GM23338 (cell line): ENCODE measurements at regions not wholly inside any gene's neighbourhood (a gene's known extent, or its start where the extent isn't known, plus 50 kb on each side); places are given as distances from the start of the nearest gene placed in this dataset.

Source experiments
- ATAC-seq: fragments of 200-7000 bp; cut with Tn5 transposase; 3 replicates; pipeline ENCODE4 v1.9.1; 2020
- DNase-seq: peaks from one replicate; pipeline ENCODE4 v3.0.0-alpha.2; 2015; ENCODE audit warnings: low spot score
- H2AFZ ChIP-seq: fragments of 200-600 bp; sonication (generic); 2 replicates; pipeline ENCODE4 v1.8.0; 2016; ENCODE audit warnings: antibody characterized with exemption, mild to moderate bottlenecking, moderate library complexity
- H3F3A ChIP-seq: fragments of 200-600 bp; sonication (generic); replicated peaks from 2 replicates; pipeline ENCODE4 v1.8.0; 2017; ENCODE audit warnings: antibody characterized with exemption, mixed run types, low read depth
- H3K27ac ChIP-seq: fragments of 200-600 bp; sonication (generic); 2 replicates; pipeline ENCODE4 v1.6.1; 2016; ENCODE audit warnings: low read depth
- H3K27me3 ChIP-seq: fragments of 200-600 bp; sonication (generic); 2 replicates; pipeline ENCODE4 v1.8.0; 2016; ENCODE audit warnings: mild to moderate bottlenecking, mixed run types, moderate library complexity; ENCODE audit not compliant: insufficient read depth
- H3K36me3 ChIP-seq: fragments of 200-600 bp; sonication (generic); 2 replicates; pipeline ENCODE4 v1.8.0; 2016; ENCODE audit warnings: mild to moderate bottlenecking; ENCODE audit not compliant: insufficient read depth
- H3K4me1 ChIP-seq: fragments of 200-600 bp; sonication (generic); 2 replicates; pipeline ENCODE4 v1.8.0; 2016; ENCODE audit warnings: mild to moderate bottlenecking, moderate library complexity; ENCODE audit not compliant: insufficient read depth
- H3K4me2 ChIP-seq: fragments of 200-600 bp; sonication (generic); 2 replicates; pipeline ENCODE4 v1.7.1; 2017; ENCODE audit warnings: mixed run types
- H3K4me3 ChIP-seq: fragments of 200-600 bp; sonication (generic); 2 replicates; pipeline ENCODE4 v1.6.1; 2016; ENCODE audit warnings: mixed run types
- H3K79me2 ChIP-seq: fragments of 200-600 bp; sonication (generic); replicated peaks from 2 replicates; pipeline ENCODE4 v1.8.0; 2017; ENCODE audit warnings: mild to moderate bottlenecking; ENCODE audit not compliant: insufficient read depth
- H3K9me2 ChIP-seq: fragments of 200-600 bp; sonication (generic); 2 replicates; pipeline ENCODE4 v1.8.0; 2017; ENCODE audit not compliant: insufficient read depth
- H4K20me1 ChIP-seq: fragments of 200-600 bp; sonication (generic); replicated peaks from 2 replicates; pipeline ENCODE4 v1.8.0; 2017; ENCODE audit warnings: mild to moderate bottlenecking; ENCODE audit not compliant: insufficient read depth
- H3K27ac Mint-ChIP-seq: 2 replicates; pipeline ENCODE4 v1.8.0; 2020; ENCODE audit warnings: inconsistent platforms, mild to moderate bottlenecking, moderate library complexity, mixed read lengths
- H3K27me3 Mint-ChIP-seq: 3 replicates; pipeline ENCODE4 v1.8.0; 2022; ENCODE audit warnings: low read depth, mild to moderate bottlenecking, moderate library complexity, mixed read lengths, inconsistent platforms; ENCODE audit not compliant: insufficient read depth, poor library complexity
- H3K36me3 Mint-ChIP-seq: 3 replicates; pipeline ENCODE4 v1.8.0; 2021; ENCODE audit warnings: low read depth, mild to moderate bottlenecking, inconsistent platforms, moderate library complexity, mixed read lengths
- H3K4me1 Mint-ChIP-seq: 3 replicates; pipeline ENCODE4 v1.8.0; 2020; ENCODE audit warnings: mild to moderate bottlenecking, inconsistent platforms, mixed read lengths
- H3K4me3 Mint-ChIP-seq: 3 replicates; pipeline ENCODE4 v1.8.0; 2021; ENCODE audit warnings: moderate library complexity, mild to moderate bottlenecking, inconsistent platforms, mixed read lengths
- H3K9me3 Mint-ChIP-seq: 3 replicates; pipeline ENCODE4 v1.8.0; 2020; ENCODE audit warnings: moderate library complexity, mild to moderate bottlenecking, inconsistent platforms, mixed read lengths
- CREB1 ChIP-seq: fragments of 250-450 bp; sonication (Bioruptor Pico); IDR thresholded peaks from 2 replicates; pipeline ENCODE4 v1.5.0; 2020; ENCODE audit warnings: low read depth, mild to moderate bottlenecking, moderate library complexity
- CTCF ChIP-seq, 2 experiments: fragments of 200-600 bp in 1 of 2; sonication (generic) in 1 of 2; conservative IDR thresholded peaks; 2 replicates each; pipeline versions ENCODE4 v1.5.1 to v1.6.1; 2016 to 2017; ENCODE audit warnings: antibody characterized with exemption in 2 of 2, low read depth in 2 of 2, mild to moderate bottlenecking in 2 of 2, moderate library complexity in 1 of 2
- ETS1 ChIP-seq: IDR thresholded peaks from 2 replicates; pipeline ENCODE4 v1.6.1; 2016; ENCODE audit warnings: antibody characterized with exemption
- EZH2 ChIP-seq: fragments of 200-600 bp; sonication (generic); IDR thresholded peaks from one replicate; pipeline ENCODE4 v1.8.0; 2017; ENCODE audit warnings: antibody characterized with exemption, mild to moderate bottlenecking, low read depth; ENCODE audit not compliant: unreplicated experiment
- EZH2phosphoT487 ChIP-seq: fragments of 200-600 bp; sonication (generic); IDR thresholded peaks from one replicate; pipeline ENCODE4 v1.8.1; 2018; ENCODE audit warnings: antibody characterized with exemption; ENCODE audit not compliant: unreplicated experiment
- JUNB ChIP-seq: IDR thresholded peaks from one replicate; pipeline ENCODE4 v1.6.1; 2016; ENCODE audit warnings: antibody characterized with exemption; ENCODE audit not compliant: unreplicated experiment
- NANOG ChIP-seq: IDR thresholded peaks from 2 replicates; pipeline ENCODE4 v1.6.1; 2016; ENCODE audit warnings: antibody characterized with exemption, borderline replicate concordance
- POLR2AphosphoS5 ChIP-seq: IDR thresholded peaks from 2 replicates; pipeline ENCODE4 v1.6.1; 2016; ENCODE audit warnings: antibody characterized with exemption, low read depth
- REST ChIP-seq: IDR thresholded peaks from one replicate; pipeline ENCODE4 v1.6.1; 2018; ENCODE audit warnings: antibody characterized with exemption; ENCODE audit not compliant: unreplicated experiment
- STAT1 ChIP-seq: IDR thresholded peaks from one replicate; pipeline ENCODE4 v1.6.1; 2016; ENCODE audit warnings: antibody characterized with exemption; ENCODE audit not compliant: unreplicated experiment
- ZNF114 ChIP-seq: fragments of 250-450 bp; sonication (Bioruptor Pico); IDR thresholded peaks from 2 replicates; pipeline ENCODE4 v1.5.0; 2020; ENCODE audit warnings: mild to moderate bottlenecking, moderate library complexity
- ZNF331 ChIP-seq: fragments of 250-450 bp; sonication (Bioruptor Pico); IDR thresholded peaks from 2 replicates; pipeline ENCODE4 v1.5.0; 2020; ENCODE audit warnings: low read depth, mild to moderate bottlenecking, moderate library complexity
- ZNF462 ChIP-seq: fragments of 250-450 bp; sonication (Bioruptor Pico); IDR thresholded peaks from 2 replicates; pipeline ENCODE4 v1.5.0; 2020; ENCODE audit warnings: mild to moderate bottlenecking, moderate library complexity

GRCh38 chr20:1844325-1845162, 50.7 kb upstream of the SIRPA start:
- Mint-ChIP-seq H3K27me3 (peaks cover 13% of the 10 kb centered on the region), H3K36me3 (no peaks in the 10 kb centered on the region; the same call in 2 of the 3 replicates), H3K4me3 (no peak overlapping the region), H3K27ac (no peak overlapping the region), H3K4me1 (peaks cover 10% of the 10 kb centered on the region), H3K9me3 (no peaks in the 10 kb centered on the region; the same call in 2 of the 3 replicates)
- Histone ChIP-seq H4K20me1 (no peaks in the 10 kb centered on the region), H3K79me2 (no peaks in the 10 kb centered on the region), H3K4me3 (no peak overlapping the region), H3K4me1 (no peaks in the 10 kb centered on the region), H3K27me3 (no peaks in the 10 kb centered on the region), H3K27ac (no peak overlapping the region), H3F3A (no peaks in the 10 kb centered on the region), H2AFZ (no peak overlapping the region), H3K9me2 (no peaks in the 10 kb centered on the region), H3K36me3 (no peaks in the 10 kb centered on the region), H3K4me2 (no peak overlapping the region)
- no peak for ATAC-seq
- DNase-seq, result no peak
- TF ChIP-seq ETS1 (no peak), NANOG (no peak), ZNF331 (CRISPR knock-in tag) (no peak), STAT1 (no peak), POLR2AphosphoS5 (no peak), ZNF462 (CRISPR knock-in tag) (no peak), EZH2phosphoT487 (no peak), ZNF114 (CRISPR knock-in tag) (no peak), EZH2 (no peak), JUNB (no peak), CREB1 (no peak), REST (no peak), CTCF (conservative IDR thresholded peaks at IDR 0.05; ENCODE audit: low read depth in 2 of 2) (no peak)
